Uterus (tissue), 3 donors: ENCODE measurements at regions not wholly inside any gene's neighbourhood (a gene's known extent, or its start where the extent isn't known, plus 50 kb on each side); places are given as distances from the start of the nearest gene placed in this dataset.

Source experiments
- DNase-seq, 2 donors: peaks; one replicate each; pipeline ENCODE4 v3.0.0-alpha.2; 2019 to 2020
- H3K27ac ChIP-seq, 2 donors: fragments of 200-600 bp; sonication (generic); 1 replicate in 1 of 2; 2 replicates in 1 of 2; pipeline ENCODE4 v1.5.1; 2016 to 2018
- H3K27me3 ChIP-seq, 2 donors: fragments of 200-600 bp; sonication (generic); one replicate each; pipeline ENCODE4 v1.5.1; 2018 to 2019; ENCODE audit warnings: control low read depth in 1 of 2
- H3K36me3 ChIP-seq, 2 donors: fragments of 200-600 bp; sonication (generic); one replicate each; pipeline ENCODE4 v1.5.1; 2019; ENCODE audit warnings: control low read depth in 1 of 2
- H3K4me1 ChIP-seq, 2 donors: fragments of 200-600 bp; sonication (generic); one replicate each; pipeline ENCODE4 v1.5.1; 2018 to 2019; ENCODE audit warnings: control low read depth in 1 of 2
- H3K4me3 ChIP-seq, 2 donors: fragments of 200-600 bp; sonication (generic); 1 replicate in 1 of 2; 2 replicates in 1 of 2; pipeline ENCODE4 v1.5.1; 2018 to 2019; ENCODE audit warnings: mild to moderate bottlenecking in 1 of 2
- H3K9me3 ChIP-seq, 2 donors: fragments of 200-600 bp; sonication (generic); one replicate each; pipeline ENCODE4 v1.5.1; 2019; ENCODE audit warnings: control low read depth in 1 of 2
- CTCF ChIP-seq, 4 experiments: fragments of 200-600 bp in 2 of 4; fragments of 450-650 bp in 2 of 4; sonication (generic) in 2 of 4; IDR thresholded peaks; one replicate each; pipeline ENCODE4 v1.5.1; 2016 to 2019; ENCODE audit warnings: antibody characterized with exemption in 4 of 4, mild to moderate bottlenecking in 2 of 4, moderate library complexity in 1 of 4
- POLR2A ChIP-seq, 2 donors: fragments of 450-650 bp; IDR thresholded peaks; one replicate each; pipeline ENCODE4 v1.6.1; 2016; ENCODE audit warnings: antibody characterized with exemption in 2 of 2, mild to moderate bottlenecking in 1 of 2, moderate library complexity in 1 of 2
- intact Hi-C: fragments of 100-400 bp; cut with DNase I; formaldehyde crosslinking; loops from one replicate; pipeline ENCODE4 v1.15.1; 2023; ENCODE audit warnings: low total_unique reads
- donor health status: DM: yes; HTN: yes; CAD: no.

- TF ChIP-seq POLR2A (IDR thresholded peaks at IDR 0.05) (no peak), CTCF (IDR thresholded peaks at IDR 0.05) (no peak)
- Histone ChIP-seq H3K27ac (no peak overlapping the region), H3K4me1 (no peaks in the 10 kb centered on the region), H3K36me3 (no peaks in the 10 kb centered on the region), H3K27me3 (no peaks in the 10 kb centered on the region), H3K9me3 (no peaks in the 10 kb centered on the region), H3K4me3 (no peak overlapping the region)
- intact Hi-C loops = no loop called here
- DNase-seq = no peak
Observed at GRCh38 chr3:165440380-165440779, 244.2 kb upstream of the SLITRK3 start.

- H3K4me3 ChIP-seq = no peak overlapping the region
- H3K4me1 ChIP-seq = no peaks in the 10 kb centered on the region
- no peak for TF ChIP-seq CTCF (IDR thresholded peaks at IDR 0.05)
- TF ChIP-seq POLR2A (IDR thresholded peaks at IDR 0.05) = no peak
- intact Hi-C loops = no loop called here
- DNase-seq = no peak
- no peaks in the 10 kb centered on the region for H3K36me3 ChIP-seq
- no peaks in the 10 kb centered on the region for H3K27me3 ChIP-seq
- H3K27ac ChIP-seq = peak overlapping the region in 1 of 2 donors; percentile 21
- no peaks in the 10 kb centered on the region for H3K9me3 ChIP-seq
Observed at GRCh38 chr3:165439765-165440164, 243.6 kb upstream of the SLITRK3 start.

- TF ChIP-seq POLR2A (IDR thresholded peaks at IDR 0.05) (no peak), CTCF (IDR thresholded peaks at IDR 0.05) (no peak)
- Histone ChIP-seq H3K36me3 (no peaks in the 10 kb centered on the region), H3K27me3 (no peaks in the 10 kb centered on the region), H3K9me3 (no peaks in the 10 kb centered on the region), H3K4me1 (no peaks in the 10 kb centered on the region), H3K4me3 (no peak overlapping the region), H3K27ac (no peak overlapping the region)
- intact Hi-C loops = no loop called here
- DNase-seq = no peak
Observed at GRCh38 chr3:165434516-165434915, 238.3 kb upstream of the SLITRK3 start.

- TF ChIP-seq POLR2A (IDR thresholded peaks at IDR 0.05) = no peak
- TF ChIP-seq CTCF (IDR thresholded peaks at IDR 0.05) = no peak
- H3K9me3 ChIP-seq = no peaks in the 10 kb centered on the region
- H3K4me1 ChIP-seq = no peaks in the 10 kb centered on the region
Observed at GRCh38 chr3:165406425-165406824, 210.2 kb upstream of the SLITRK3 start.

GRCh38 chr3:165404357-165405027 is 208.3 kb upstream of the SLITRK3 start:
- H3K4me3 ChIP-seq = no peak overlapping the region
- intact Hi-C loops = no loop called here
- peaks cover 0 to 2% of the 10 kb centered on the region in 2 donors for H3K36me3 ChIP-seq
- DNase-seq = no peak
- H3K4me1 ChIP-seq = no peaks in the 10 kb centered on the region
- H3K27me3 ChIP-seq = no peaks in the 10 kb centered on the region
- H3K27ac ChIP-seq = no peak overlapping the region
- TF ChIP-seq CTCF (IDR thresholded peaks at IDR 0.05) (no peak), POLR2A (IDR thresholded peaks at IDR 0.05) (no peak)
- no peaks in the 10 kb centered on the region for H3K9me3 ChIP-seq

More at GRCh38 chr3:165406425-165406824, 210.2 kb upstream of the SLITRK3 start:
- Histone ChIP-seq H3K4me3 (no peak overlapping the region), H3K27ac (no peak overlapping the region), H3K36me3 (no peaks in the 10 kb centered on the region), H3K27me3 (no peaks in the 10 kb centered on the region)
- intact Hi-C loops = no loop called here
- DNase-seq = no peak
